ENCODE measurements at regions not wholly inside any gene's neighbourhood (a gene's known extent, or its start where the extent isn't known, plus 50 kb on each side); places are given as distances from the start of the nearest gene placed in this dataset.

- Histone ChIP-seq H4K20me1 (ENCODE audit: insufficient read depth) (no peaks in the 10 kb centered on the region), H2AFZ (ENCODE audit: low read depth, low read length, poor library complexity, severe bottlenecking) (no peak overlapping the region), H3K4me3 (replicated peaks in 1 of 2; ENCODE audit: low read depth in 1 of 2, low read length in 2 of 2) (no peak overlapping the region), H3K4me1 (ENCODE audit: control insufficient read depth in 1 of 2, insufficient read depth in 2 of 2, low read length in 2 of 2) (no peaks in the 10 kb centered on the region), H3K36me3 (ENCODE audit: control insufficient read depth in 1 of 2, insufficient read depth in 2 of 2, low read length in 2 of 2) (no peaks in the 10 kb centered on the region), H3K27me3 (ENCODE audit: insufficient read depth, low read length) (no peaks in the 10 kb centered on the region), H3K9me2 (ENCODE audit: insufficient read depth) (no peaks in the 10 kb centered on the region), H3K9me3 (ENCODE audit: control insufficient read depth in 1 of 2, insufficient read depth in 1 of 2, low read depth in 1 of 2, low read length in 2 of 2) (0 out of 4 replicates have a peak, but pooled peaks cover 0 to 3% of the 10 kb centered on the region in 2 experiments), H3K79me2 (ENCODE audit: insufficient read depth, low read length) (no peaks in the 10 kb centered on the region), H3K4me2 (ENCODE audit: low read length) (no peak overlapping the region), H3K27ac (ENCODE audit: low read depth, low read length) (no peak overlapping the region), H3K9ac (ENCODE audit: low read length) (no peak overlapping the region)
- CTCF ChIA-PET, result no interaction called here
- DNase-seq (ENCODE audit: low read depth, low spot score) (no peak), ATAC-seq (no peak)
- RAD21 ChIA-PET (ENCODE audit: low non-redundant PET in 1 of 2, low total read pairs in 2 of 2, uncharacterized antibody in 2 of 2, unreplicated experiment in 2 of 2), result no interaction called here
- intact Hi-C loops (cut with micrococcal nuclease), result no loop called here
- TF ChIP-seq ZNF274 (IDR thresholded peaks at IDR 0.05; ENCODE audit: low read depth, low read length), result no peak
- no peak for TF ChIP-seq ZFX (IDR thresholded peaks at IDR 0.05)
- no peak for TF ChIP-seq EZH2 (IDR thresholded peaks at IDR 0.05)
- TF ChIP-seq, protein P1, sequence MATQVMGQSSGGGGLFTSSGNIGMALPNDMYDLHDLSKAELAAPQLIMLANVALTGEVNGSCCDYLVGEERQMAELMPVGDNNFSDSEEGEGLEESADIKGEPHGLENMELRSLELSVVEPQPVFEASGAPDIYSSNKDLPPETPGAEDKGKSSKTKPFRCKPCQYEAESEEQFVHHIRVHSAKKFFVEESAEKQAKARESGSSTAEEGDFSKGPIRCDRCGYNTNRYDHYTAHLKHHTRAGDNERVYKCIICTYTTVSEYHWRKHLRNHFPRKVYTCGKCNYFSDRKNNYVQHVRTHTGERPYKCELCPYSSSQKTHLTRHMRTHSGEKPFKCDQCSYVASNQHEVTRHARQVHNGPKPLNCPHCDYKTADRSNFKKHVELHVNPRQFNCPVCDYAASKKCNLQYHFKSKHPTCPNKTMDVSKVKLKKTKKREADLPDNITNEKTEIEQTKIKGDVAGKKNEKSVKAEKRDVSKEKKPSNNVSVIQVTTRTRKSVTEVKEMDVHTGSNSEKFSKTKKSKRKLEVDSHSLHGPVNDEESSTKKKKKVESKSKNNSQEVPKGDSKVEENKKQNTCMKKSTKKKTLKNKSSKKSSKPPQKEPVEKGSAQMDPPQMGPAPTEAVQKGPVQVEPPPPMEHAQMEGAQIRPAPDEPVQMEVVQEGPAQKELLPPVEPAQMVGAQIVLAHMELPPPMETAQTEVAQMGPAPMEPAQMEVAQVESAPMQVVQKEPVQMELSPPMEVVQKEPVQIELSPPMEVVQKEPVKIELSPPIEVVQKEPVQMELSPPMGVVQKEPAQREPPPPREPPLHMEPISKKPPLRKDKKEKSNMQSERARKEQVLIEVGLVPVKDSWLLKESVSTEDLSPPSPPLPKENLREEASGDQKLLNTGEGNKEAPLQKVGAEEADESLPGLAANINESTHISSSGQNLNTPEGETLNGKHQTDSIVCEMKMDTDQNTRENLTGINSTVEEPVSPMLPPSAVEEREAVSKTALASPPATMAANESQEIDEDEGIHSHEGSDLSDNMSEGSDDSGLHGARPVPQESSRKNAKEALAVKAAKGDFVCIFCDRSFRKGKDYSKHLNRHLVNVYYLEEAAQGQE (IDR thresholded peaks at IDR 0.05; ENCODE audit: low read depth), result no peak
- TF ChIP-seq EGR1 (IDR thresholded peaks at IDR 0.05; ENCODE audit: low read depth), result no peak
- no TSS peak for BruUV-seq (replicated peaks)
- POLR2A ChIA-PET, result no interaction called here
Observed at GRCh38 chr15:93854088-93854487, 377.3 kb upstream of the MCTP2 start.

DNA sequence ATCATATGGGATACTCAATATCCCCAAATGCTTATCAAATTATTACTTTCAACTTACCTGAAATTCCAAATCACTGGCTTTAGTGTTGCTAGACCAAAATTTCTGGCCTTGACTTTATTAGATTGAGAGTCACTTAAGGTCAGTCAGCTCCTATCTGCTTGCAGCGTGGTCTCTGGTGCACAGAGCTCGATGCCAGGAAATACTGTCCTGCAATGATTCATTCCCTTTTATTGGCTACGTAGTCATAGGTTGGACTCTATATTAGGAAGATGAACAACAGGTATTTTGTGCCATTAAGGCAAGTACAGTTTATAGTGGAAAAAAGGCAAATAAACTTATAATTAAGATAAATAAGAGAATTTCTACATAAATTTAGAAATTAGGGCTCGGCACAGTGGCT lies 378.6 kb upstream of the MCTP2 start:
- Histone ChIP-seq H2AFZ (ENCODE audit: low read depth, low read length, poor library complexity, severe bottlenecking) (no peak overlapping the region), H3K4me1 (ENCODE audit: control insufficient read depth in 1 of 2, insufficient read depth in 2 of 2, low read length in 2 of 2) (no peaks in the 10 kb centered on the region), H3K4me2 (ENCODE audit: low read length) (no peak overlapping the region), H3K4me3 (replicated peaks in 1 of 2; ENCODE audit: low read depth in 1 of 2, low read length in 2 of 2) (no peak overlapping the region), H3K27ac (ENCODE audit: low read depth, low read length) (no peak overlapping the region), H3K79me2 (ENCODE audit: insufficient read depth, low read length) (no peaks in the 10 kb centered on the region), H4K20me1 (ENCODE audit: insufficient read depth) (no peaks in the 10 kb centered on the region), H3K9me3 (ENCODE audit: control insufficient read depth in 1 of 2, insufficient read depth in 1 of 2, low read depth in 1 of 2, low read length in 2 of 2) (0 out of 4 replicates have a peak, but pooled peaks cover 0 to 3% of the 10 kb centered on the region in 2 experiments), H3K9ac (ENCODE audit: low read length) (no peak overlapping the region), H3K36me3 (ENCODE audit: control insufficient read depth in 1 of 2, insufficient read depth in 2 of 2, low read length in 2 of 2) (no peaks in the 10 kb centered on the region), H3K9me2 (ENCODE audit: insufficient read depth) (no peaks in the 10 kb centered on the region), H3K27me3 (ENCODE audit: insufficient read depth, low read length) (no peaks in the 10 kb centered on the region)
- POLR2A ChIA-PET, result no interaction called here
- BruUV-seq (replicated peaks), result no TSS peak
- RAD21 ChIA-PET (ENCODE audit: low non-redundant PET in 1 of 2, low total read pairs in 2 of 2, uncharacterized antibody in 2 of 2, unreplicated experiment in 2 of 2), result no interaction called here
- CTCF ChIA-PET, result no interaction called here
- no peak for DNase-seq (ENCODE audit: low read depth, low spot score)
- intact Hi-C loops (cut with micrococcal nuclease), result no loop called here
- no peak for ATAC-seq
- TF ChIP-seq EZH2 (IDR thresholded peaks at IDR 0.05), result no peak
- TF ChIP-seq CEBPB (IDR thresholded peaks at IDR 0.05; ENCODE audit: low read depth), result no peak
- TF ChIP-seq EZH2phosphoT487 (IDR thresholded peaks at IDR 0.05; ENCODE audit: borderline replicate concordance), result no peak
- TF ChIP-seq RAD21 (IDR thresholded peaks at IDR 0.05; ENCODE audit: low read depth), result no peak
- no peak for TF ChIP-seq SIN3A (IDR thresholded peaks at IDR 0.05; ENCODE audit: low read depth)
- TF ChIP-seq ZNF274 (IDR thresholded peaks at IDR 0.05; ENCODE audit: low read depth, low read length), result no peak
- no peak for TF ChIP-seq ELF1 (IDR thresholded peaks at IDR 0.05; ENCODE audit: borderline replicate concordance, low read depth)
- TF ChIP-seq, protein P1 (IDR thresholded peaks at IDR 0.05; ENCODE audit: low read depth), result no peak
- no peak for TF ChIP-seq FOSL1 (IDR thresholded peaks at IDR 0.05; ENCODE audit: low read depth)
- no peak for TF ChIP-seq SP1 (IDR thresholded peaks at IDR 0.05; ENCODE audit: low read depth)
- no peak for TF ChIP-seq POLR2A (IDR thresholded peaks at IDR 0.05; ENCODE audit: borderline replicate concordance, extremely low read depth, insufficient read depth, insufficient read length)
